Stimulated activated CD4-positive, alpha-beta T cell treated with anti-CD3 and anti-CD28 coated beads, TNF-alpha, amount 100 ng/mL, for 48 hours (primary cell): ENCODE measurements at regions not wholly inside any gene's neighbourhood (a gene's known extent, or its start where the extent isn't known, plus 50 kb on each side); places are given as distances from the start of the nearest gene placed in this dataset.
"Not testable (repeated sequence)": the region's sequence is repeated elsewhere in the genome, so short reads cannot be mapped to it uniquely, and the experiment has no call there.

Experiments
- DNase-seq, 3 donors: peaks; one replicate each; pipeline ENCODE4 v3.0.0-alpha.2; 2020; ENCODE audit warnings: low read depth in 3 of 3

GRCh38 chr4:114435116-114435515 is 163.5 kb upstream of the UGT8 start:
- DNase-seq, result no peak

GRCh38 chr4:114442856-114443255 is 155.8 kb upstream of the UGT8 start:
- DNase-seq, result no peak

- DNase-seq, result no peak
Measured at GRCh38 chr4:114444211-114444610, 154.4 kb upstream of the UGT8 start.

GRCh38 chr4:114447963-114448516 is 150.6 kb upstream of the UGT8 start:
- DNase-seq, result not testable (repeated sequence)

GRCh38 chr4:114458728-114459127 is 139.9 kb upstream of the UGT8 start:
- no peak for DNase-seq

- no peak for DNase-seq
Measured at GRCh38 chr4:114464726-114465272, 133.8 kb upstream of the UGT8 start.

- DNase-seq, result no peak
Measured at GRCh38 chr4:114465766-114466165, 132.8 kb upstream of the UGT8 start.

GRCh38 chr4:114466299-114466698 is 132.3 kb upstream of the UGT8 start:
- DNase-seq, result no peak

- DNase-seq, result no peak
Measured at GRCh38 chr4:114472269-114473032, 126.2 kb upstream of the UGT8 start.

GRCh38 chr4:114474188-114474800 is 124.3 kb upstream of the UGT8 start:
- DNase-seq, result no peak

- no peak for DNase-seq
Measured at GRCh38 chr4:114476310-114476709, 122.3 kb upstream of the UGT8 start.

- no peak for DNase-seq
Measured at GRCh38 chr4:114479595-114479994, 119.0 kb upstream of the UGT8 start.

GRCh38 chr4:114481856-114482255 is 116.8 kb upstream of the UGT8 start:
- DNase-seq, result no peak

- DNase-seq, result no peak
Measured at GRCh38 chr4:114487101-114487500, 111.5 kb upstream of the UGT8 start.

- DNase-seq, result no peak
Measured at GRCh38 chr4:114488301-114488982, 110.2 kb upstream of the UGT8 start.

- DNase-seq, result no peak
Measured at GRCh38 chr4:114494246-114494803, 104.3 kb upstream of the UGT8 start.

- DNase-seq, result no peak
Measured at GRCh38 chr4:114495471-114495928, 103.1 kb upstream of the UGT8 start.

GRCh38 chr4:114497116-114497515 is 101.5 kb upstream of the UGT8 start:
- no peak for DNase-seq

GRCh38 chr4:114509340-114509739 is 89.3 kb upstream of the UGT8 start:
- DNase-seq, result no peak

GRCh38 chr4:114512595-114513295 is 85.9 kb upstream of the UGT8 start:
- no peak for DNase-seq

GRCh38 chr4:114519368-114519767 is 79.2 kb upstream of the UGT8 start:
- DNase-seq, result no peak
